Upper lobe of right lung (tissue), 1 donor: ENCODE measurements at regions not wholly inside any gene's neighbourhood (a gene's known extent, or its start where the extent isn't known, plus 50 kb on each side); places are given as distances from the start of the nearest gene placed in this dataset.
"Not testable (repeated sequence)": the region's sequence is repeated elsewhere in the genome, so short reads cannot be mapped to it uniquely, and the experiment has no call there.

ENCODE experiments used
- ATAC-seq: fragments of 200-7000 bp; cut with Tn5 transposase; one replicate; pipeline ENCODE4 v1.9.1; 2020; ENCODE audit warnings: mild to moderate bottlenecking, moderate library complexity
- DNase-seq: peaks from one replicate; pipeline ENCODE4 v3.0.0-alpha.2; 2020
- H3K27ac ChIP-seq: fragments of 200-600 bp; one replicate; pipeline ENCODE4 v1.8.0; 2022
- H3K27me3 ChIP-seq: fragments of 200-600 bp; one replicate; pipeline ENCODE4 v1.8.0; 2022; ENCODE audit warnings: mild to moderate bottlenecking
- H3K36me3 ChIP-seq: fragments of 200-600 bp; one replicate; pipeline ENCODE4 v1.8.0; 2022
- H3K4me1 ChIP-seq: fragments of 200-600 bp; one replicate; pipeline ENCODE4 v1.8.0; 2022
- H3K4me3 ChIP-seq: fragments of 200-600 bp; one replicate; pipeline ENCODE4 v1.8.0; 2022; ENCODE audit warnings: mild to moderate bottlenecking
- H3K9me3 ChIP-seq: fragments of 200-600 bp; one replicate; pipeline ENCODE4 v1.8.0; 2022
- intact Hi-C: fragments of 100-400 bp; cut with DNase I; formaldehyde crosslinking; loops from one replicate; pipeline ENCODE4 v1.11.0; 2022
- TF ChIP-seq, protein P1 (sequence below): fragments of 200-600 bp; IDR thresholded peaks from one replicate; pipeline ENCODE4 v1.8.0; 2022; ENCODE audit warnings: antibody characterized with exemption
- donor health status: DM: no; HTN: yes; CAD: no; lungs with severe emphysema.

DNA sequence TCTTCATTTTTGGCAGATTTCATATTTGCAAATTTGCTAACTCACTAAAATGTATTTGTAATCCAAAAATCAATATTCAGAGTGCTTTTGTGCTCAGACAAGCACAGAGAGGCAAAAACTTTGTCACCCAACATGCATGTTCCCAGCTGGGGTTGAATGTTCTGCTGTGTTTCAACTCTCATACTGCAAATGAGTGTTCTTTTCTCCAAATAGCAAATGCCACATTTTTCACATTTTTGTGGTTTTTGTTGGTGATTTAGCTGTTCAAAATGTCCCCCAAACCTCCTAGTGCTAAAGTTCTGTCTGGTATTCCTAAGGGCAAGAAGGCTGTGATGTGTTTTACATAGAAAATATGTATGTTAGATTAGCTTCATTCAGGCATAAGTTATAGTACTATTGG, 87.3 kb upstream of the PCSK5 start:
- intact Hi-C loops: no loop called here
- no peak overlapping the region for H3K4me3 ChIP-seq
- peaks cover 7% of the 10 kb centered on the region for H3K4me1 ChIP-seq
- TF ChIP-seq, protein P1, sequence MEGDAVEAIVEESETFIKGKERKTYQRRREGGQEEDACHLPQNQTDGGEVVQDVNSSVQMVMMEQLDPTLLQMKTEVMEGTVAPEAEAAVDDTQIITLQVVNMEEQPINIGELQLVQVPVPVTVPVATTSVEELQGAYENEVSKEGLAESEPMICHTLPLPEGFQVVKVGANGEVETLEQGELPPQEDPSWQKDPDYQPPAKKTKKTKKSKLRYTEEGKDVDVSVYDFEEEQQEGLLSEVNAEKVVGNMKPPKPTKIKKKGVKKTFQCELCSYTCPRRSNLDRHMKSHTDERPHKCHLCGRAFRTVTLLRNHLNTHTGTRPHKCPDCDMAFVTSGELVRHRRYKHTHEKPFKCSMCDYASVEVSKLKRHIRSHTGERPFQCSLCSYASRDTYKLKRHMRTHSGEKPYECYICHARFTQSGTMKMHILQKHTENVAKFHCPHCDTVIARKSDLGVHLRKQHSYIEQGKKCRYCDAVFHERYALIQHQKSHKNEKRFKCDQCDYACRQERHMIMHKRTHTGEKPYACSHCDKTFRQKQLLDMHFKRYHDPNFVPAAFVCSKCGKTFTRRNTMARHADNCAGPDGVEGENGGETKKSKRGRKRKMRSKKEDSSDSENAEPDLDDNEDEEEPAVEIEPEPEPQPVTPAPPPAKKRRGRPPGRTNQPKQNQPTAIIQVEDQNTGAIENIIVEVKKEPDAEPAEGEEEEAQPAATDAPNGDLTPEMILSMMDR: no peak
- H3K9me3 ChIP-seq: no peaks in the 10 kb centered on the region
- no peaks in the 10 kb centered on the region for H3K27me3 ChIP-seq
- no peak overlapping the region for H3K27ac ChIP-seq
- no peaks in the 10 kb centered on the region for H3K36me3 ChIP-seq
- ATAC-seq: no peak
- no peak for DNase-seq

DNA sequence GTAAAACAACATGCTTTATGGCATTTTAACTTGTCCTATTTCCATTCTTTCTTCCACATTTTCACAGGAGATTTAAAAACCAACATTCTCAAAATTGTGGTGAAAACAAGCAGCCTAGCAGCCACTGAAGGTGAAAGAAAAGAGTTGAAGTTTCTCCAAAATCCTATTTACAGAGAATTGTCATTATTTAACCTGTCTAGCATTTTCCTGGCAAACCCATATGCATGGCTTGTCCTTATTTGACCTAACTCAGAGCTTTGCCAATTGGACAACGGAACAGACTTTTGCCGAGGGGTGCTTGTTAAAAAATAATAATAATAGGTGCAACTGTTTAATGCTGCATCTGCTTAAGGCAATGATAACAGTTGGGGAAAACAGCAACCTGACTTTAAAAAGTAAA, 80.4 kb upstream of the PCSK5 start:
- Histone ChIP-seq H3K4me1 (no peaks in the 10 kb centered on the region), H3K36me3 (no peaks in the 10 kb centered on the region), H3K4me3 (no peak overlapping the region), H3K27me3 (no peaks in the 10 kb centered on the region), H3K9me3 (peaks cover 7% of the 10 kb centered on the region), H3K27ac (no peak overlapping the region)
- intact Hi-C loops: no loop called here
- ATAC-seq: no peak
- TF ChIP-seq, protein P1: no peak
- DNase-seq: no peak

DNA sequence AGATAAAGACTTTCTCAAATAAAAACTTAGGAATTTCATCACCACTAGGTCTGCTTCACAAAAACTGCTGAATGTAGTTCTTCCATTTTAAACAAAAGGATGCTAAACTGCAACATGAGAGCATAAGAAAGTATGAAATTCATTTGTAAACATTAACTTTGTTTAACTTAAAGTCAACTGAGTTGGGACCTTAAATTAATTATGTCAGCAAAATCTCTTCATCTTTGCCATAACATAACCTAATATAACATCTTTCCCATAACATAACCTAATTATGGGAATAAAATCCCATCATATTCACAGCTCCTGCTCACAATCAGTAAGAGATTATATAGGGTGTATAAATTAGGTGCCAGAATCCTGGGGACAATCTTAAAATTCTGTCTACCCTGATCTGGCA, 78.8 kb upstream of the PCSK5 start:
- TF ChIP-seq, protein P1: no peak
- Histone ChIP-seq H3K4me1 (no peaks in the 10 kb centered on the region), H3K4me3 (no peak overlapping the region), H3K36me3 (no peaks in the 10 kb centered on the region), H3K9me3 (peaks cover 7% of the 10 kb centered on the region), H3K27ac (no peak overlapping the region), H3K27me3 (no peaks in the 10 kb centered on the region)
- intact Hi-C loops: no loop called here
- no peak for ATAC-seq
- no peak for DNase-seq

DNA sequence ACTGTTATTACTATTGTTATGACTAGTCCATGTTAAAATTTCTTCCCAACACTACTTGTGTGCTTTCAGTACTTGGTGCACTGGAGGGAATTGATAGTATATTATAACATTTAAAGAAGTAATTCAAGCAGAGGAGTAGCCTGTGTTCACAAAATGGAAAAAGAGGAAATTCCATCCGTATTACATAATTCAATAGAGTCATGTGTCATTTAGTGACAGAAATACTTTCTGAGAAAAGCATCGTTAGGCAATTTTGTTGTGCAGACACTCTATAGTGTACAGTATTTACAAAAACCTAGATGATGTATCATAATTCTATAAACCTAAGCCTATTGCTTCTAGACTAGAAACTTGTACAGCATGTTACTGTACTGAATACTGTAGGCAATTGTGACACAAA, 78.3 kb upstream of the PCSK5 start:
- Histone ChIP-seq H3K36me3 (no peaks in the 10 kb centered on the region), H3K27me3 (no peaks in the 10 kb centered on the region), H3K9me3 (peaks cover 7% of the 10 kb centered on the region), H3K4me3 (no peak overlapping the region), H3K4me1 (no peaks in the 10 kb centered on the region), H3K27ac (no peak overlapping the region)
- DNase-seq (no peak), ATAC-seq (peak; percentile 62)
- TF ChIP-seq, protein P1: no peak
- intact Hi-C loops: no loop called here

DNA sequence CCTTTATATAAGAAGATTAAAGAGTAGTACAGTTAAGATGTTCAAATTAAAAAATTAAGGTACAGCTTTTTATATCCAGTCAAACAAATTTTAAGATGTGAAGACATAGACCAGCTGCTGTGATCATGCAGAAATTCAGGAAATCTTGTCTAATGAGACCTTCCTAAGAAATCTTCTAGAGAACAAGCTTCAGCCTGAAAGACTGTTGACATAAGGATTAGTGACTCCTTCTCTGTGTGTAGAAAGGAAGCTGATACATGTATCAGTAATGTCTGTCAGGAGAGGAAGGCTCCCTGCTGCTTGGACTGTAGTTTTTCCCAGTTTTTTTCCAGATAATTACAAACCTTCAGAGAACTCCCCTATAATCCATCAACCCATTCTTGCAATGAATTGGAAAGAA, 75.8 kb upstream of the PCSK5 start:
- Histone ChIP-seq H3K4me1 (no peaks in the 10 kb centered on the region), H3K9me3 (peaks cover 7% of the 10 kb centered on the region), H3K27ac (no peak overlapping the region), H3K36me3 (no peaks in the 10 kb centered on the region), H3K27me3 (no peaks in the 10 kb centered on the region), H3K4me3 (no peak overlapping the region)
- no peak for DNase-seq
- TF ChIP-seq, protein P1: no peak
- no peak for ATAC-seq
- intact Hi-C loops: no loop called here

DNA sequence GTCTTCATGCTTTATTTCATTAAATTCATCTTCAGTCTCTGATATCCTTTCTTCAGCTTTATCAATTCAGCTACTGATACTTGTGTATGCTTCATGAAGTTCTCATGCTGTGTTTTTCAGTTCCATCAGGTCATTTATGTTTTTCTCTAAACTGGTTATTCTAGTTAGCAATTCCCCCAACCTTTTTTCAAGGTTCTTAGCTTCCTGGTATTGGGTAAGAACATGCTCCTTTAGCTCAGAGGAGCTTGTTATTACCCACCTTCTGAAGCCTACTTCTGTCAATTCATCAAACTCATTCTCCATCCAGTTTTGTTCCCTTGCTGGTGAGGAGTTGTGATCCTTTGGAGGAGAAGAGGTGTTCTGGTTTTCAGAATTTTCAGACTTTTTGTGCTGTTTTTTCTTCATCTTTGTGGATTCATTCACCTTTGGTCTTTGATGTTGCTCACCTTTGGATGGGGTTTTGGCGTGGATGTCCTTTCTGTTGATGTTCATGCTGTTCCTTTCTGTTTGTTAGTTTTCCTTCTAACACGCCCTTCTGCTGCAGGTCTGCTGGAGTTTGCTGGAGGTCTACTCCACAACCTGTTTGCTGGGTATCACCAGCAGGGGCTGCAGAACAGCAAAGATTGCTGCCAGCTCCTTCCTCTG, 69.9 kb upstream of the PCSK5 start:
- H3K36me3 ChIP-seq, DNase-seq, ATAC-seq: not testable (repeated sequence)

More for the DNA sequence above, 69.9 kb upstream of the PCSK5 start:
- H3K27me3 ChIP-seq, H3K9me3 ChIP-seq, H3K4me3 ChIP-seq, H3K27ac ChIP-seq, intact Hi-C loops, H3K4me1 ChIP-seq: not testable (repeated sequence)
